Pancreas (tissue), 10 donors: ENCODE measurements at regions not wholly inside any gene's neighbourhood (a gene's known extent, or its start where the extent isn't known, plus 50 kb on each side); places are given as distances from the start of the nearest gene placed in this dataset.
A peak's percentile ranks its signal among the peaks of the same experiment; 100 is the strongest.

Source experiments
- ATAC-seq, 4 donors: fragments of 200-7000 bp; cut with Tn5 transposase; one replicate each; pipeline versions ENCODE4 v1.8.0 to v1.9.1; 2020; ENCODE audit warnings: mild to moderate bottlenecking in 4 of 4, moderate library complexity in 4 of 4
- DNase-seq, 6 donors: peaks; one replicate each; pipeline ENCODE4 v3.0.0-alpha.2; 2020
- FAIRE-seq: peaks from 2 replicates; lab custom pipeline; 2012; peaks lifted over from hg19 to GRCh38; lab: Jason Lieb, UNC
- H3K27ac ChIP-seq, 4 donors: fragments of 200-600 bp; sonication (generic); 1 replicate in 3 of 4; 2 replicates in 1 of 4; pipeline versions ENCODE4 v1.5.0 to v1.8.0; 2020
- H3K27me3 ChIP-seq, 4 donors: fragments of 200-600 bp; one replicate each; pipeline ENCODE4 v1.8.0; 2021
- H3K36me3 ChIP-seq, 3 donors: fragments of 200-600 bp; sonication (generic) in 1 of 3; one replicate each; pipeline versions ENCODE4 v1.5.0 to v1.8.0; 2020 to 2021
- H3K4me1 ChIP-seq, 3 donors: fragments of 200-600 bp; one replicate each; pipeline ENCODE4 v1.8.0; 2021
- H3K4me3 ChIP-seq, 4 donors: fragments of 200-600 bp; sonication (generic) in 2 of 4; one replicate each; pipeline versions ENCODE4 v1.5.0 to v1.8.0; 2020 to 2021
- H3K9me3 ChIP-seq, 4 donors: fragments of 200-600 bp; one replicate each; pipeline ENCODE4 v1.8.0; 2021
- WGBS, 2 donors: extraction: QIAGEN DNeasy Blood & Tissue Kit; methylation state at CpG; one replicate each; pipeline ENCODE4 v1.1.7; 2013; 5-methylcytosine and 5-hydroxymethylcytosine counted together
- intact Hi-C, 3 donors: fragments of 100-400 bp; cut with DNase I; formaldehyde crosslinking; loops; one replicate each; pipeline versions ENCODE4 v1.11.1 to v1.14.2; 2022
- TF ChIP-seq, protein P1 (sequence below), 4 donors: fragments of 200-600 bp; sonication (generic) in 3 of 4; IDR thresholded peaks; one replicate each; pipeline versions ENCODE4 v1.5.0 to v1.8.0; 2021; ENCODE audit warnings: antibody characterized with exemption in 4 of 4
- donor health status: healthy with polysubstance abuse.
- donor health status: DM: no; HTN: no; CAD: no; lungs with moderate emphysema.
- donor health status: DM: no; HTN: no; CAD: no.
- donor health status: control.
- donor health status: control.
- donor health status: Bipolar disorder and iron deficiency.
- donor health status: DM: yes; HTN: yes; CAD: no.
- donor health status: DM: no; HTN: no; CAD: no.
- donor health status: DM: no; HTN: no; CAD: no.
- donor health status: DM: yes; HTN: yes; CAD: no.

DNA sequence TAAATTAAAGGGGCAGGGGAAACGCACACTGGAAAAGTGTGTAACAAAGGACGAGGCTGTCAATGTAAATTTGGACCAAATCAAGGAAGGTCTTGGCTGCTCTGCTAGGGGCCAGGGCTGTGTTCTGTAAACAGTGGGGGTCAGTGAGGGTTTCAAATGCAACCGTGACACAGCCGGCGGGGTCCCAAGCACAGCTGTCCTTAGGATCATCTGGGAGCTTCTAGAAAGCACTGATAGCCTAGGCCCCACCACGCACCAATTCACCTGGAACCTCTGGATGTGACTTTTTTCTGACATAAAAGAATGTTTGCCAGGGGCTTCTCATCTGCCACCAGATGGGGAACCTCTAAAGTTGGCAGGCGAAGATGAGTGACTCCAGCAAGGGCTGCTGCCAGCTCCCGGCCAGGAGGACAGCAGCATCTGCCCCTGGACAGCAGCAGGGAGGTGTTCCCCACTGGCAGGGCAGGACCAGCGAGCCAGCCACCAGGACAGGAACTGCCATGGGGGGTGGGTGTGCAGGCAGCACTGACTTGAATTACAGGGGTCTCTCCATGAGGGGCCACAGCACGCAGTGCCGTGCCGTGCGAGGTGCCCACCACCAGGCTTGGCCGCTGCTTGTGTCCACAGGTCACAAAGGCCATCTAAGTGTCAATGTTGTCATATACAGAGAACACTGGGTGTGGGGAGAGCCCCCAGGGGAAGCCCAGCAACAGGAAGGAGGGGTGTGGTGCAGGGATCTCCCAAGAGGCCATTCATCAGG is 87.5 kb downstream of the SOX1 start:
- Histone ChIP-seq H3K27ac (no peak overlapping the region), H3K36me3 (no peaks in the 10 kb centered on the region), H3K27me3 (no peaks in the 10 kb centered on the region), H3K9me3 (no peaks in the 10 kb centered on the region), H3K4me3 (no peak overlapping the region), H3K4me1 (no peaks in the 10 kb centered on the region)
- intact Hi-C loops: no loop called here
- FAIRE-seq: no peak
- DNase-seq: peak in 1 of 6 donors; percentile 41
- WGBS, 2 donors: 63 to 72% methylated on average over 14 of the region's 14 CpGs
- no peak for ATAC-seq
- TF ChIP-seq, protein P1, sequence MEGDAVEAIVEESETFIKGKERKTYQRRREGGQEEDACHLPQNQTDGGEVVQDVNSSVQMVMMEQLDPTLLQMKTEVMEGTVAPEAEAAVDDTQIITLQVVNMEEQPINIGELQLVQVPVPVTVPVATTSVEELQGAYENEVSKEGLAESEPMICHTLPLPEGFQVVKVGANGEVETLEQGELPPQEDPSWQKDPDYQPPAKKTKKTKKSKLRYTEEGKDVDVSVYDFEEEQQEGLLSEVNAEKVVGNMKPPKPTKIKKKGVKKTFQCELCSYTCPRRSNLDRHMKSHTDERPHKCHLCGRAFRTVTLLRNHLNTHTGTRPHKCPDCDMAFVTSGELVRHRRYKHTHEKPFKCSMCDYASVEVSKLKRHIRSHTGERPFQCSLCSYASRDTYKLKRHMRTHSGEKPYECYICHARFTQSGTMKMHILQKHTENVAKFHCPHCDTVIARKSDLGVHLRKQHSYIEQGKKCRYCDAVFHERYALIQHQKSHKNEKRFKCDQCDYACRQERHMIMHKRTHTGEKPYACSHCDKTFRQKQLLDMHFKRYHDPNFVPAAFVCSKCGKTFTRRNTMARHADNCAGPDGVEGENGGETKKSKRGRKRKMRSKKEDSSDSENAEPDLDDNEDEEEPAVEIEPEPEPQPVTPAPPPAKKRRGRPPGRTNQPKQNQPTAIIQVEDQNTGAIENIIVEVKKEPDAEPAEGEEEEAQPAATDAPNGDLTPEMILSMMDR (IDR thresholded peaks at IDR 0.05): no peak

DNA sequence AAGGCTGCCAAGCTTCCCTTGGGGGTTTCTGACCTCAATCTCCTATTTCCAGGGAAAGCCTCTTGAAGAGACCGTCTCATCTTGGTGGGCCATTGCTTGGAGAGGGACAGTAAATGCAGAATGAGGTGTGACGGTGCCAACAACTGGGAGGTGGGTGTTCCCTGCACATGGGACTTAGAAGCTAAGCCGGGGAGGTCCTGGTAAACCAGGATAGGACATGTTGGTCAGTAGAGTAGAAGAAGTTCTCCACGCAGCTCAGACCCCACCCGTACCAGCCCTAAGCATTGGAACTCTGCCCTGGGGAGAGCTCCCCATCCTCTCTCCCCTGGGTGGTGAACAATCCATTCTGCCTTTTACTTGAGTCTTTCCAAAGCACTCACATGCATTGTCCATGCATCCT is 92.0 kb downstream of the SOX1 start:
- Histone ChIP-seq H3K27me3 (peaks cover 0 to 5% (median 0%) of the 10 kb centered on the region in 4 donors), H3K36me3 (no peaks in the 10 kb centered on the region), H3K4me3 (no peak overlapping the region), H3K4me1 (no peaks in the 10 kb centered on the region), H3K9me3 (no peaks in the 10 kb centered on the region), H3K27ac (no peak overlapping the region)
- DNase-seq: peak in 1 of 6 donors; percentile 4
- intact Hi-C loops: no loop called here
- FAIRE-seq: no peak
- ATAC-seq: no peak
- TF ChIP-seq, protein P1 (IDR thresholded peaks at IDR 0.05): no peak
- 68 to 74% methylated on average over 5 of the region's 5 CpGs for WGBS, 2 donors

DNA sequence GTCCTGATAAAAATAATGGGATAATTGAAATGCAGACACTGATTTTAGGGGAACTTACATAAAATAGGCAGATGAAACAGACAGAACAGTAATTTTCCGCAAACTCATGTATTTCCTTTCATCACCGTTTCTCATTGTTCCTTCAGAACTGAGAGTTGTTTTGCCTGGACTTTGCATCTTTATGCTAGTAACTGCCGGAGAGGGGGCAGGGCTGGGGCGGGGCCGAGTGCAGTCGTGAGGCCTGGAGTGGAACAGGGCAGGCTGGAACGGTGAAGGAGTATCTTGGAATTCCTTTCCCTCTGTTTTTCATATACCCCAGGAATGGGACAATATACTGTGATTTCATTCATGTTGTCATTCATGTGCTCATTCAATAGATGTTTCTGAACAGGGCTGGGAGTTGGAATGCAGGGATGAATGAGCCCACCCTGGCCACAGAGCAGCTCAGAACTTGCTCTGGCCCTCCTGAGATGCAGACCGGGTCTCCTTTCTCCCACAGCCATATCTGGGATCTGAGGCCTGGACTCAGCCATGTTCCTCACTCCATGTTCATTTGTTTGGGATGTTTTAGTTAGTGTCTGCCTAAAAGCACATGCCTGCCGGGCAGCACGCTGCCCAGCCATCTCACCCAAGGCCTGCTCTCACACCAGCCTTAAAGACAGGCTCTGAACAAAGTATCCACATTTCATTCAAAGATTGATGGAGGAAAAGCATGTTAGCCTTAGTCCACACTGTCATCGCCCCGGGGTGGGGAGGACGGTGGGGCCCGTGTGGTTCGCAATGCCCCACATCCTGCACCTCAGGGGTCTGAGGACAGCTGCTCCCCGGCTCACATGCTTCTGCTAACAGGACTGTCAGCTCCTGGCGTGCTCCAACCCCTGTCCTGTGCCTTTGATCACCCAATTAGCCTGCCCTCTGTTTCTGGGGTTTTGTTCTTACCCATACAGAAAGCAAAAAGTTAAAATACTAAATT is 92.9 kb downstream of the SOX1 start:
- intact Hi-C loops: no loop called here
- ATAC-seq: no peak

DNA sequence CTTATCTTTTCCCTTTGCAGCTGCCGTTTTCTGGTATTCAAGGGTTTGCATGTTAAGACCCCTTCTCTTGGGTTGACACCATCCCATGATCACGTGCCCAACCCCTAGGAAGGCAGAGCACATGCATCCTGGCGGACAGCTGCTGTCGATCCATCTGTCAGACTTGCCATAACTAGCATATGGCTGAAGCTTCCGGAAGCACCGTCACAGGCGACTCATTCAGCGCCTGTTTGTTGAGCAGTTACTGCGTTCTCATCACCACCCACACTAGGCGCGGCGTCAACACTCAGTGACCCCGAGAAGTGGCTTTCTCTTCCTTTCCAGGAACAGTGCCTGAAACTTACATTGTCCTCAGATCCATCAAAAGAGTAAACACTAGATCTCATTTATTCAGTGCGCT is 93.6 kb downstream of the SOX1 start:
- Histone ChIP-seq H3K4me3 (no peak overlapping the region), H3K27me3 (peaks cover 0 to 5% (median 0%) of the 10 kb centered on the region in 4 donors), H3K27ac (no peak overlapping the region), H3K36me3 (no peaks in the 10 kb centered on the region), H3K9me3 (no peaks in the 10 kb centered on the region), H3K4me1 (no peaks in the 10 kb centered on the region)
- FAIRE-seq (no peak), DNase-seq (peak in 1 of 6 donors; percentile 17), ATAC-seq (no peak)
- intact Hi-C loops: no loop called here
- TF ChIP-seq, protein P1 (IDR thresholded peaks at IDR 0.05): no peak
- 67 to 78% methylated on average over 14 of the region's 14 CpGs for WGBS, 2 donors

More for the DNA sequence above, 92.9 kb downstream of the SOX1 start:
- no peaks in the 10 kb centered on the region for H3K36me3 ChIP-seq
- DNase-seq (peak in 1 of 6 donors; percentile 26), FAIRE-seq (no peak)
- 51 to 55% methylated on average over 17 of the region's 17 CpGs for WGBS, 2 donors
- no peak overlapping the region for H3K27ac ChIP-seq
- H3K4me3 ChIP-seq: no peak overlapping the region
- peaks cover 0 to 5% (median 0%) of the 10 kb centered on the region in 4 donors for H3K27me3 ChIP-seq
- H3K9me3 ChIP-seq: no peaks in the 10 kb centered on the region
- no peaks in the 10 kb centered on the region for H3K4me1 ChIP-seq
- TF ChIP-seq, protein P1 (IDR thresholded peaks at IDR 0.05): no peak
